BLaER1 treated with 17β-estradiol and CSF1 and Interleukin-3, amounts not matched to agents 10 nM and 100 nM (cell line): ENCODE measurements at regions not wholly inside any gene's neighbourhood (a gene's known extent, or its start where the extent isn't known, plus 50 kb on each side); places are given as distances from the start of the nearest gene placed in this dataset.
"Not testable (repeated sequence)": the region's sequence is repeated elsewhere in the genome, so short reads cannot be mapped to it uniquely, and the experiment has no call there.

Experiments
- H3K27ac ChIP-seq, 11 experiments: shearing (Covaris generic); formaldehyde crosslinking; 2 replicates each; pipeline ENCODE4 v1.8.1; 2022
- H3K27me3 ChIP-seq, 11 experiments: shearing (Covaris generic); formaldehyde crosslinking; 2 replicates each; pipeline ENCODE4 v1.8.1; 2022
- H3K36me3 ChIP-seq, 11 experiments: shearing (Covaris generic); formaldehyde crosslinking; 2 replicates each; pipeline ENCODE4 v1.8.1; 2022
- H3K4me1 ChIP-seq, 10 experiments: shearing (Covaris generic); formaldehyde crosslinking; 2 replicates each; pipeline ENCODE4 v1.8.1; 2022
- H3K4me2 ChIP-seq, 11 experiments: shearing (Covaris generic); formaldehyde crosslinking; 2 replicates each; pipeline ENCODE4 v1.8.1; 2022
- H3K4me3 ChIP-seq, 10 experiments: shearing (Covaris generic); formaldehyde crosslinking; 2 replicates each; pipeline ENCODE4 v1.8.1; 2022
- H3K9ac ChIP-seq, 11 experiments: shearing (Covaris generic); formaldehyde crosslinking; 2 replicates each; pipeline ENCODE4 v1.8.1; 2022
- H3K9me3 ChIP-seq, 11 experiments: shearing (Covaris generic); formaldehyde crosslinking; replicated peaks in 1 of 11; 2 replicates each; pipeline ENCODE4 v1.8.1; 2022
- H4K20me1 ChIP-seq, 11 experiments: shearing (Covaris generic); formaldehyde crosslinking; 2 replicates each; pipeline ENCODE4 v1.8.1; 2022
- Cebpa-rat ChIP-seq, 11 experiments: shearing (Covaris generic); IDR thresholded peaks; 2 replicates each; pipeline ENCODE4 v1.8.1; 2022

- Histone ChIP-seq H3K9me3 (peaks cover 0 to 14% (median 4%) of the 10 kb centered on the region in 11 experiments; a peak in 8 of 22 replicates), H3K4me1 (no peaks in the 10 kb centered on the region), H3K27ac (no peak overlapping the region), H3K36me3 (no peaks in the 10 kb centered on the region), H4K20me1 (no peaks in the 10 kb centered on the region), H3K27me3 (no peaks in the 10 kb centered on the region), H3K4me2 (no peak overlapping the region), H3K9ac (no peak overlapping the region), H3K4me3 (no peak overlapping the region)
- TF ChIP-seq Cebpa-rat (IDR thresholded peaks at IDR 0.05): no peak
These were observed 118.9 kb downstream of the CEP44 start for GRCh38 chr4:174402470-174403176.

GRCh38 chr4:174401471-174402130, 117.9 kb downstream of the CEP44 start:
- Histone ChIP-seq H3K9ac (no peak overlapping the region), H4K20me1 (no peaks in the 10 kb centered on the region), H3K4me3 (no peak overlapping the region), H3K27ac (no peak overlapping the region), H3K36me3 (no peaks in the 10 kb centered on the region), H3K4me2 (no peak overlapping the region), H3K4me1 (no peaks in the 10 kb centered on the region), H3K27me3 (no peaks in the 10 kb centered on the region), H3K9me3 (peaks cover 0 to 16% (median 4%) of the 10 kb centered on the region in 11 experiments; a peak in 8 of 22 replicates)
- TF ChIP-seq Cebpa-rat (IDR thresholded peaks at IDR 0.05): no peak

GRCh38 chr4:174400603-174401302, 117.0 kb downstream of the CEP44 start:
- not testable (repeated sequence) for H3K27ac ChIP-seq, H3K36me3 ChIP-seq, H3K9ac ChIP-seq

GRCh38 chr4:174398728-174399127, 115.0 kb downstream of the CEP44 start:
- no peak overlapping the region for H3K4me2 ChIP-seq
- H3K4me1 ChIP-seq: peaks cover 0 to 17% (median 0%) of the 10 kb centered on the region in 10 experiments; a peak in 5 of 20 replicates
- peaks cover 0 to 16% (median 4%) of the 10 kb centered on the region in 11 experiments; a peak in 8 of 22 replicates for H3K9me3 ChIP-seq
- TF ChIP-seq Cebpa-rat (IDR thresholded peaks at IDR 0.05): no peak
- H3K27me3 ChIP-seq: no peaks in the 10 kb centered on the region
- no peaks in the 10 kb centered on the region for H3K36me3 ChIP-seq
- no peak overlapping the region for H3K9ac ChIP-seq
- no peak overlapping the region for H3K4me3 ChIP-seq
- H4K20me1 ChIP-seq: no peaks in the 10 kb centered on the region
- H3K27ac ChIP-seq: no peak overlapping the region

More at GRCh38 chr4:174400603-174401302, 117.0 kb downstream of the CEP44 start:
- not testable (repeated sequence) for H3K27me3 ChIP-seq, H3K4me2 ChIP-seq, H3K4me3 ChIP-seq, H3K4me1 ChIP-seq, H4K20me1 ChIP-seq
- H3K9me3 ChIP-seq: peaks cover 0 to 16% (median 4%) of the 10 kb centered on the region in 11 experiments; a peak in 8 of 22 replicates

GRCh38 chr4:174397366-174398155, 113.8 kb downstream of the CEP44 start:
- no peak overlapping the region for H3K4me2 ChIP-seq
- H3K27me3 ChIP-seq: no peaks in the 10 kb centered on the region
- TF ChIP-seq Cebpa-rat (IDR thresholded peaks at IDR 0.05): no peak
- no peak overlapping the region for H3K9ac ChIP-seq
- H3K9me3 ChIP-seq: peaks cover 0 to 16% (median 4%) of the 10 kb centered on the region in 11 experiments; a peak in 8 of 22 replicates
- no peaks in the 10 kb centered on the region for H3K36me3 ChIP-seq
- H3K4me1 ChIP-seq: peaks cover 0 to 17% (median 0%) of the 10 kb centered on the region in 10 experiments; a peak in 5 of 20 replicates
- no peak overlapping the region for H3K4me3 ChIP-seq
- H4K20me1 ChIP-seq: no peaks in the 10 kb centered on the region
- H3K27ac ChIP-seq: no peak overlapping the region

- TF ChIP-seq Cebpa-rat (IDR thresholded peaks at IDR 0.05): no peak
- Histone ChIP-seq H3K27me3 (no peaks in the 10 kb centered on the region), H3K36me3 (no peaks in the 10 kb centered on the region)
These were observed 112.9 kb downstream of the CEP44 start for GRCh38 chr4:174396599-174397110.

GRCh38 chr4:174394915-174395314, 111.2 kb downstream of the CEP44 start:
- no peak overlapping the region for H3K27ac ChIP-seq
- H3K4me1 ChIP-seq: peaks cover 0 to 17% (median 1%) of the 10 kb centered on the region in 10 experiments; a peak in 15 of 20 replicates
- H3K4me3 ChIP-seq: no peak overlapping the region
- no peaks in the 10 kb centered on the region for H3K36me3 ChIP-seq
- H4K20me1 ChIP-seq: no peaks in the 10 kb centered on the region
- H3K4me2 ChIP-seq: peak overlapping the region in 2 of 11 experiments; percentile 1 to 47; a peak in 2 of 22 replicates
- no peaks in the 10 kb centered on the region for H3K27me3 ChIP-seq
- H3K9ac ChIP-seq: no peak overlapping the region
- no peak for TF ChIP-seq Cebpa-rat (IDR thresholded peaks at IDR 0.05)
- H3K9me3 ChIP-seq: peaks cover 0 to 16% (median 4%) of the 10 kb centered on the region in 11 experiments; a peak in 8 of 22 replicates

More at GRCh38 chr4:174396599-174397110, 112.9 kb downstream of the CEP44 start:
- H4K20me1 ChIP-seq: no peaks in the 10 kb centered on the region
- H3K27ac ChIP-seq: no peak overlapping the region
- no peak overlapping the region for H3K4me2 ChIP-seq
- no peak overlapping the region for H3K4me3 ChIP-seq
- H3K9me3 ChIP-seq: peaks cover 0 to 16% (median 4%) of the 10 kb centered on the region in 11 experiments; a peak in 8 of 22 replicates
- H3K4me1 ChIP-seq: peaks cover 0 to 17% (median 0%) of the 10 kb centered on the region in 10 experiments; a peak in 5 of 20 replicates
- no peak overlapping the region for H3K9ac ChIP-seq

- H3K4me2 ChIP-seq: peak overlapping the region; percentile 49 to 72 (median 59); a peak in 21 of 22 replicates
- TF ChIP-seq Cebpa-rat (IDR thresholded peaks at IDR 0.05): no peak
- no peaks in the 10 kb centered on the region for H4K20me1 ChIP-seq
- H3K27ac ChIP-seq: peak overlapping the region in 3 of 11 experiments; percentile 18 to 36 (median 22); a peak in 2 of 22 replicates
- H3K4me1 ChIP-seq: peaks cover 13 to 33% (median 26%) of the 10 kb centered on the region in 10 experiments
- no peaks in the 10 kb centered on the region for H3K27me3 ChIP-seq
- no peaks in the 10 kb centered on the region for H3K36me3 ChIP-seq
- no peak overlapping the region for H3K4me3 ChIP-seq
- H3K9ac ChIP-seq: no peak overlapping the region
- peaks cover 0 to 9% (median 0%) of the 10 kb centered on the region in 11 experiments; a peak in 4 of 22 replicates for H3K9me3 ChIP-seq
These were observed 105.7 kb downstream of the CEP44 start for GRCh38 chr4:174389439-174389838.
